ENCODE measurements at regions not wholly inside any gene's neighbourhood (a gene's known extent, or its start where the extent isn't known, plus 50 kb on each side); places are given as distances from the start of the nearest gene placed in this dataset.

GRCh38 chr10:64261092-64261491, 739.9 kb downstream of the REEP3 start:
- DNase-seq = no peak

- DNase-seq = no peak
Measured at GRCh38 chr10:64261676-64262075, 740.5 kb downstream of the REEP3 start.

GRCh38 chr10:64265961-64266360, 744.8 kb downstream of the REEP3 start:
- no peak for DNase-seq

- no peak for DNase-seq
Measured at GRCh38 chr10:64271508-64271907, 750.3 kb downstream of the REEP3 start.

- DNase-seq = no peak
Measured at GRCh38 chr10:64271983-64272382, 750.8 kb downstream of the REEP3 start.

- DNase-seq = no peak
Measured at GRCh38 chr10:64275001-64275400, 753.8 kb downstream of the REEP3 start.

- DNase-seq = no peak
Measured at GRCh38 chr10:64275774-64276173, 754.6 kb downstream of the REEP3 start.

- no peak for DNase-seq
Measured at GRCh38 chr10:64277536-64277935, 756.3 kb downstream of the REEP3 start.

- DNase-seq = no peak
Measured at GRCh38 chr10:64283621-64284020, 762.4 kb downstream of the REEP3 start.

GRCh38 chr10:64286533-64286932, 765.3 kb downstream of the REEP3 start:
- DNase-seq = no peak

- DNase-seq = no peak
Measured at GRCh38 chr10:64288404-64288803, 767.2 kb downstream of the REEP3 start.

GRCh38 chr10:64303566-64303965, 782.4 kb downstream of the REEP3 start:
- DNase-seq = no peak

GRCh38 chr10:64306729-64307327, 785.6 kb downstream of the REEP3 start:
- no peak for DNase-seq

- DNase-seq = no peak
Measured at GRCh38 chr10:64312876-64313275, 791.7 kb downstream of the REEP3 start.

- DNase-seq = no peak
Measured at GRCh38 chr10:64313967-64314366, 792.8 kb downstream of the REEP3 start.

GRCh38 chr10:64316416-64316815, 795.2 kb downstream of the REEP3 start:
- DNase-seq = no peak

- DNase-seq = no peak
Measured at GRCh38 chr10:64316833-64317232, 795.6 kb downstream of the REEP3 start.

- no peak for DNase-seq
Measured at GRCh38 chr10:64320448-64320847, 799.2 kb downstream of the REEP3 start.

GRCh38 chr10:64329510-64329909, 808.3 kb downstream of the REEP3 start:
- no peak for DNase-seq

GRCh38 chr10:64332551-64332950, 811.4 kb downstream of the REEP3 start:
- no peak for DNase-seq

GRCh38 chr10:64334084-64334483, 812.9 kb downstream of the REEP3 start:
- DNase-seq = no peak

GRCh38 chr10:64344211-64344610, 823.0 kb downstream of the REEP3 start:
- no peak for DNase-seq

GRCh38 chr10:64345856-64346255, 824.7 kb downstream of the REEP3 start:
- DNase-seq = no peak

GRCh38 chr10:64346389-64346788, 825.2 kb downstream of the REEP3 start:
- no peak for DNase-seq

- no peak for DNase-seq
Measured at GRCh38 chr10:64350665-64351064, 829.5 kb downstream of the REEP3 start.

- DNase-seq = no peak
Measured at GRCh38 chr10:64358907-64359306, 837.7 kb downstream of the REEP3 start.
